DMS153 treated with DMSO at 0.1 percent for 48 hours (cell line): ENCODE measurements at regions not wholly inside any gene's neighbourhood (a gene's known extent, or its start where the extent isn't known, plus 50 kb on each side); places are given as distances from the start of the nearest gene placed in this dataset.
"Not testable (repeated sequence)": the region's sequence is repeated elsewhere in the genome, so short reads cannot be mapped to it uniquely, and the experiment has no call there.

Experiments
- DNase-seq: peaks from one replicate; lab custom pipeline; 2025; ENCODE audit not compliant: unreplicated experiment; lab: John Stamatoyannopoulos, UW

- DNase-seq, result no peak
Observed at GRCh38 chr9:82052081-82052480, 63.5 kb downstream of the SPATA31D1 start.

- DNase-seq, result no peak
Observed at GRCh38 chr9:82054264-82055015, 65.9 kb downstream of the SPATA31D1 start.

- no peak for DNase-seq
Observed at GRCh38 chr9:82057805-82058204, 69.2 kb downstream of the SPATA31D1 start.

GRCh38 chr9:82061801-82062200 lies 73.2 kb downstream of the SPATA31D1 start:
- not testable (repeated sequence) for DNase-seq

- no peak for DNase-seq
Observed at GRCh38 chr9:82062245-82062644, 73.7 kb downstream of the SPATA31D1 start.

GRCh38 chr9:82073551-82074543 lies 85.3 kb downstream of the SPATA31D1 start:
- no peak for DNase-seq

GRCh38 chr9:82080265-82080664 lies 91.7 kb downstream of the SPATA31D1 start:
- no peak for DNase-seq

GRCh38 chr9:82081496-82081895 lies 92.9 kb downstream of the SPATA31D1 start:
- DNase-seq, result no peak

- no peak for DNase-seq
Observed at GRCh38 chr9:82082563-82082962, 94.0 kb downstream of the SPATA31D1 start.

GRCh38 chr9:82088591-82088990 lies 100.0 kb downstream of the SPATA31D1 start:
- no peak for DNase-seq

- DNase-seq, result no peak
Observed at GRCh38 chr9:82090046-82090445, 101.5 kb downstream of the SPATA31D1 start.

GRCh38 chr9:82091100-82091499 lies 102.5 kb downstream of the SPATA31D1 start:
- no peak for DNase-seq

GRCh38 chr9:82091610-82092009 lies 103.0 kb downstream of the SPATA31D1 start:
- DNase-seq, result no peak

- no peak for DNase-seq
Observed at GRCh38 chr9:82101475-82101874, 112.9 kb downstream of the SPATA31D1 start.

- no peak for DNase-seq
Observed at GRCh38 chr9:82104252-82104651, 115.7 kb downstream of the SPATA31D1 start.

- DNase-seq, result no peak
Observed at GRCh38 chr9:82105729-82106128, 117.2 kb downstream of the SPATA31D1 start.

- DNase-seq, result no peak
Observed at GRCh38 chr9:82106536-82106935, 118.0 kb downstream of the SPATA31D1 start.

- DNase-seq, result no peak
Observed at GRCh38 chr9:82108474-82108873, 119.9 kb downstream of the SPATA31D1 start.

GRCh38 chr9:82108941-82109340 lies 120.4 kb downstream of the SPATA31D1 start:
- DNase-seq, result no peak

GRCh38 chr9:82109626-82110025 lies 121.1 kb downstream of the SPATA31D1 start:
- no peak for DNase-seq

GRCh38 chr9:82110881-82111280 lies 122.3 kb downstream of the SPATA31D1 start:
- DNase-seq, result no peak

- no peak for DNase-seq
Observed at GRCh38 chr9:82115331-82115730, 126.8 kb downstream of the SPATA31D1 start.
